ENCODE measurements at regions not wholly inside any gene's neighbourhood (a gene's known extent, or its start where the extent isn't known, plus 50 kb on each side); places are given as distances from the start of the nearest gene placed in this dataset.

- no peak for TF ChIP-seq CTCF (IDR thresholded peaks at IDR 0.05; ENCODE audit: low read depth, low read length, missing input control)
- TF ChIP-seq ZBTB33 (IDR thresholded peaks at IDR 0.05): no peak
- TF ChIP-seq MAX (IDR thresholded peaks at IDR 0.05): no peak
- no peak for TF ChIP-seq SP1 (IDR thresholded peaks at IDR 0.05)
- no peak for TF ChIP-seq YY1 (IDR thresholded peaks at IDR 0.05)
Observed at GRCh38 chr13:47134939-47135489, 238.2 kb upstream of the HTR2A start.
